ENCODE measurements at regions not wholly inside any gene's neighbourhood (a gene's known extent, or its start where the extent isn't known, plus 50 kb on each side); places are given as distances from the start of the nearest gene placed in this dataset.
A peak's percentile ranks its signal among the peaks of the same experiment; 100 is the strongest.

DNA sequence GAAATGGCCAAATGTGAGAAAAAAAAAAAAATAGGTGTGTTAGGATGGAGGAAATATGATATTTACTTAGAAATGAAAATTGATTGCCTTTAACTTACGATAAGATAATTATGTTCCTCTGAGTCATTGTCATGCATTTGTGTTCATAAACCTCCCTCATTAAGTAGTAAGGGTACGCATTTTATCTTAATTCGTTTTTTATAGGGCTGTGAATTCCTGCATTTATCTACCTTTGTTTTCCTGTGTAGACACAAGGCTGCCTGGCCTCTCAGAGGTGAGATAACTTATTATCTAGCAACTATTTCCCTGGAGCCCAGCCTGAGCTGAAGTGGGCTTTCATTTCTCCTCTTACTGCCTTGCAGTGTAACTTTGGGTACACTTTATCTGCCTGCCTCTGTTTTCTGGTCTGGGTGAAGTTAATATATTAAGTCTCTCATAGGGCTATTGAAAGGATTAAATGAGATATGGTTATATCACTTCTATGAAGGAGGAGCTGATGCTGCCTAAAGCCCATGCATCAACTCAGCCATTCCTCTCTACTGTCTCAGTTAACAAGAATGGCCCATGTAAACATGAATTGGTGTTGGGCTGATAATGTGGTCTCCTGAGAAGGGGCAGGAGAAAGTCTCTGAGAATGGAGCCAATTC, 103.8 kb upstream of the KLF4 start:
- ChIA-PET POLR2A (no interaction called here), CTCF (interaction anchor here (0.7 to 1.0 kb wide), 2 partner anchors 30 to 35 kb away, joined by 3 to 5 read pairs; no protein-coding TSS in a partner anchor)
- Histone ChIP-seq H3K4me1 (ENCODE audit: control insufficient read depth, insufficient read depth, low read length) (peaks cover 6% of the 10 kb centered on the region), H3K27ac (ENCODE audit: extremely low read depth, low read depth, low read length) (no peak overlapping the region), H3K4me3 (ENCODE audit: low read depth, low read length) (no peak overlapping the region), H3K36me3 (ENCODE audit: control insufficient read depth in 2 of 2, insufficient read depth in 1 of 2, low read length in 2 of 2) (no peaks in the 10 kb centered on the region), H3K9me3 (ENCODE audit: control insufficient read depth, insufficient read depth, low read depth, low read length) (no peaks in the 10 kb centered on the region)
- TF ChIP-seq ZNF280D (tag by site-specific recombination; IDR thresholded peaks at IDR 0.05) (no peak), ZNF623 (tag by site-specific recombination; IDR thresholded peaks at IDR 0.05) (no peak), ZBTB48 (tag by site-specific recombination; IDR thresholded peaks at IDR 0.05) (no peak), KLF1 (tag by site-specific recombination; IDR thresholded peaks at IDR 0.05) (no peak), ZNF707 (tag by site-specific recombination; IDR thresholded peaks at IDR 0.05) (no peak), ZNF785 (tag by site-specific recombination; IDR thresholded peaks at IDR 0.05) (no peak), ZIC2 (tag by site-specific recombination; IDR thresholded peaks at IDR 0.05) (no peak), SP7 (tag by site-specific recombination; IDR thresholded peaks at IDR 0.05) (peak; percentile 58), ZNF148 (tag by site-specific recombination; IDR thresholded peaks at IDR 0.05; ENCODE audit: borderline replicate concordance) (no peak), ZNF549 (tag by site-specific recombination; IDR thresholded peaks at IDR 0.05) (no peak), ZNF16 (tag by site-specific recombination; IDR thresholded peaks at IDR 0.05; ENCODE audit: low read depth) (no peak), ZNF843 (tag by site-specific recombination; IDR thresholded peaks at IDR 0.05) (peak; percentile 92), ZNF132 (tag by site-specific recombination; IDR thresholded peaks at IDR 0.05; ENCODE audit: borderline replicate concordance) (no peak), ZNF23 (tag by site-specific recombination; IDR thresholded peaks at IDR 0.05; ENCODE audit: borderline replicate concordance) (no peak), ZNF776 (tag by site-specific recombination; IDR thresholded peaks at IDR 0.05; ENCODE audit: borderline replicate concordance) (no peak), ZNF664 (tag by site-specific recombination; IDR thresholded peaks at IDR 0.05) (peak; percentile 91), SCRT2 (tag by site-specific recombination; IDR thresholded peaks at IDR 0.05) (no peak), ZNF658 (tag by site-specific recombination; IDR thresholded peaks at IDR 0.05) (no peak), SETDB1 (IDR thresholded peaks at IDR 0.05; ENCODE audit: insufficient read length, low read length) (no peak), ZNF302 (tag by site-specific recombination; IDR thresholded peaks at IDR 0.05; ENCODE audit: low read depth) (no peak)
- TF ChIP-seq, protein P1, sequence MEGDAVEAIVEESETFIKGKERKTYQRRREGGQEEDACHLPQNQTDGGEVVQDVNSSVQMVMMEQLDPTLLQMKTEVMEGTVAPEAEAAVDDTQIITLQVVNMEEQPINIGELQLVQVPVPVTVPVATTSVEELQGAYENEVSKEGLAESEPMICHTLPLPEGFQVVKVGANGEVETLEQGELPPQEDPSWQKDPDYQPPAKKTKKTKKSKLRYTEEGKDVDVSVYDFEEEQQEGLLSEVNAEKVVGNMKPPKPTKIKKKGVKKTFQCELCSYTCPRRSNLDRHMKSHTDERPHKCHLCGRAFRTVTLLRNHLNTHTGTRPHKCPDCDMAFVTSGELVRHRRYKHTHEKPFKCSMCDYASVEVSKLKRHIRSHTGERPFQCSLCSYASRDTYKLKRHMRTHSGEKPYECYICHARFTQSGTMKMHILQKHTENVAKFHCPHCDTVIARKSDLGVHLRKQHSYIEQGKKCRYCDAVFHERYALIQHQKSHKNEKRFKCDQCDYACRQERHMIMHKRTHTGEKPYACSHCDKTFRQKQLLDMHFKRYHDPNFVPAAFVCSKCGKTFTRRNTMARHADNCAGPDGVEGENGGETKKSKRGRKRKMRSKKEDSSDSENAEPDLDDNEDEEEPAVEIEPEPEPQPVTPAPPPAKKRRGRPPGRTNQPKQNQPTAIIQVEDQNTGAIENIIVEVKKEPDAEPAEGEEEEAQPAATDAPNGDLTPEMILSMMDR (tag by site-specific recombination; IDR thresholded peaks at IDR 0.05) = no peak
- TF ChIP-seq, protein P2, sequence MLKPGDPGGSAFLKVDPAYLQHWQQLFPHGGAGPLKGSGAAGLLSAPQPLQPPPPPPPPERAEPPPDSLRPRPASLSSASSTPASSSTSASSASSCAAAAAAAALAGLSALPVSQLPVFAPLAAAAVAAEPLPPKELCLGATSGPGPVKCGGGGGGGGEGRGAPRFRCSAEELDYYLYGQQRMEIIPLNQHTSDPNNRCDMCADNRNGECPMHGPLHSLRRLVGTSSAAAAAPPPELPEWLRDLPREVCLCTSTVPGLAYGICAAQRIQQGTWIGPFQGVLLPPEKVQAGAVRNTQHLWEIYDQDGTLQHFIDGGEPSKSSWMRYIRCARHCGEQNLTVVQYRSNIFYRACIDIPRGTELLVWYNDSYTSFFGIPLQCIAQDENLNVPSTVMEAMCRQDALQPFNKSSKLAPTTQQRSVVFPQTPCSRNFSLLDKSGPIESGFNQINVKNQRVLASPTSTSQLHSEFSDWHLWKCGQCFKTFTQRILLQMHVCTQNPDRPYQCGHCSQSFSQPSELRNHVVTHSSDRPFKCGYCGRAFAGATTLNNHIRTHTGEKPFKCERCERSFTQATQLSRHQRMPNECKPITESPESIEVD (tag by site-specific recombination; IDR thresholded peaks at IDR 0.05) = peak; percentile 90
- TF ChIP-seq, protein P3, sequence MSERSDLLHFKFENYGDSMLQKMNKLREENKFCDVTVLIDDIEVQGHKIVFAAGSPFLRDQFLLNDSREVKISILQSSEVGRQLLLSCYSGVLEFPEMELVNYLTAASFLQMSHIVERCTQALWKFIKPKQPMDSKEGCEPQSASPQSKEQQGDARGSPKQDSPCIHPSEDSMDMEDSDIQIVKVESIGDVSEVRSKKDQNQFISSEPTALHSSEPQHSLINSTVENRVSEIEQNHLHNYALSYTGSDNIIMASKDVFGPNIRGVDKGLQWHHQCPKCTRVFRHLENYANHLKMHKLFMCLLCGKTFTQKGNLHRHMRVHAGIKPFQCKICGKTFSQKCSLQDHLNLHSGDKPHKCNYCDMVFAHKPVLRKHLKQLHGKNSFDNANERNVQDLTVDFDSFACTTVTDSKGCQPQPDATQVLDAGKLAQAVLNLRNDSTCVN (tag by site-specific recombination; optimal IDR thresholded peaks at IDR 0.05) = no peak
- TF ChIP-seq, protein P4, sequence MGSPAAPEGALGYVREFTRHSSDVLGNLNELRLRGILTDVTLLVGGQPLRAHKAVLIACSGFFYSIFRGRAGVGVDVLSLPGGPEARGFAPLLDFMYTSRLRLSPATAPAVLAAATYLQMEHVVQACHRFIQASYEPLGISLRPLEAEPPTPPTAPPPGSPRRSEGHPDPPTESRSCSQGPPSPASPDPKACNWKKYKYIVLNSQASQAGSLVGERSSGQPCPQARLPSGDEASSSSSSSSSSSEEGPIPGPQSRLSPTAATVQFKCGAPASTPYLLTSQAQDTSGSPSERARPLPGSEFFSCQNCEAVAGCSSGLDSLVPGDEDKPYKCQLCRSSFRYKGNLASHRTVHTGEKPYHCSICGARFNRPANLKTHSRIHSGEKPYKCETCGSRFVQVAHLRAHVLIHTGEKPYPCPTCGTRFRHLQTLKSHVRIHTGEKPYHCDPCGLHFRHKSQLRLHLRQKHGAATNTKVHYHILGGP (tag by site-specific recombination; IDR thresholded peaks at IDR 0.05) = no peak
- TF ChIP-seq, protein P5, sequence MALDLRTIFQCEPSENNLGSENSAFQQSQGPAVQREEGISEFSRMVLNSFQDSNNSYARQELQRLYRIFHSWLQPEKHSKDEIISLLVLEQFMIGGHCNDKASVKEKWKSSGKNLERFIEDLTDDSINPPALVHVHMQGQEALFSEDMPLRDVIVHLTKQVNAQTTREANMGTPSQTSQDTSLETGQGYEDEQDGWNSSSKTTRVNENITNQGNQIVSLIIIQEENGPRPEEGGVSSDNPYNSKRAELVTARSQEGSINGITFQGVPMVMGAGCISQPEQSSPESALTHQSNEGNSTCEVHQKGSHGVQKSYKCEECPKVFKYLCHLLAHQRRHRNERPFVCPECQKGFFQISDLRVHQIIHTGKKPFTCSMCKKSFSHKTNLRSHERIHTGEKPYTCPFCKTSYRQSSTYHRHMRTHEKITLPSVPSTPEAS (tag by site-specific recombination; IDR thresholded peaks at IDR 0.05) = no peak
